HG03064 (cell line): ENCODE measurements at regions not wholly inside any gene's neighbourhood (a gene's known extent, or its start where the extent isn't known, plus 50 kb on each side); places are given as distances from the start of the nearest gene placed in this dataset.
"Not testable (repeated sequence)": the region's sequence is repeated elsewhere in the genome, so short reads cannot be mapped to it uniquely, and the experiment has no call there.

Experiments
- ATAC-seq: cut with Tn5 transposase; IDR thresholded peaks from one replicate; pipeline ENCODE4 v1.9.1; 2021; ENCODE audit warnings: low read depth; ENCODE audit not compliant: unreplicated experiment

- no peak for ATAC-seq
Observed at GRCh38 chr13:64083396-64083795, 2667.7 kb upstream of the PCDH20 start.

- ATAC-seq: no peak
Observed at GRCh38 chr13:64078480-64078936, 2662.9 kb upstream of the PCDH20 start.

- ATAC-seq: no peak
Observed at GRCh38 chr13:64078025-64078424, 2662.4 kb upstream of the PCDH20 start.

- not testable (repeated sequence) for ATAC-seq
Observed at GRCh38 chr13:64077132-64077835, 2661.6 kb upstream of the PCDH20 start.

GRCh38 chr13:64075543-64076271 lies 2660.1 kb upstream of the PCDH20 start:
- ATAC-seq: no peak

GRCh38 chr13:64074971-64075474 lies 2659.4 kb upstream of the PCDH20 start:
- no peak for ATAC-seq

GRCh38 chr13:64073203-64073602 lies 2657.6 kb upstream of the PCDH20 start:
- ATAC-seq: no peak

GRCh38 chr13:64071352-64071751 lies 2655.7 kb upstream of the PCDH20 start:
- ATAC-seq: no peak

GRCh38 chr13:64069892-64070291 lies 2654.2 kb upstream of the PCDH20 start:
- ATAC-seq: no peak

GRCh38 chr13:64066711-64067110 lies 2651.1 kb upstream of the PCDH20 start:
- ATAC-seq: no peak

GRCh38 chr13:64061649-64062048 lies 2646.0 kb upstream of the PCDH20 start:
- no peak for ATAC-seq

GRCh38 chr13:64057372-64058020 lies 2641.8 kb upstream of the PCDH20 start:
- ATAC-seq: no peak

GRCh38 chr13:64054321-64054720 lies 2638.7 kb upstream of the PCDH20 start:
- no peak for ATAC-seq

GRCh38 chr13:64052521-64052920 lies 2636.9 kb upstream of the PCDH20 start:
- ATAC-seq: no peak

GRCh38 chr13:64051278-64051677 lies 2635.6 kb upstream of the PCDH20 start:
- no peak for ATAC-seq

GRCh38 chr13:64041296-64041695 lies 2625.6 kb upstream of the PCDH20 start:
- no peak for ATAC-seq

GRCh38 chr13:64033921-64034320 lies 2618.3 kb upstream of the PCDH20 start:
- ATAC-seq: no peak

GRCh38 chr13:64029343-64030093 lies 2613.9 kb upstream of the PCDH20 start:
- ATAC-seq: no peak

GRCh38 chr13:64028551-64028950 lies 2612.9 kb upstream of the PCDH20 start:
- no peak for ATAC-seq

- ATAC-seq: no peak
Observed at GRCh38 chr13:64020126-64020525, 2604.5 kb upstream of the PCDH20 start.

GRCh38 chr13:64007339-64007738 lies 2591.7 kb upstream of the PCDH20 start:
- no peak for ATAC-seq
